Activated naive CD4-positive, alpha-beta T cell treated with anti-CD3 and anti-CD28 coated beads for 36 hours (primary cell): ENCODE measurements at regions not wholly inside any gene's neighbourhood (a gene's known extent, or its start where the extent isn't known, plus 50 kb on each side); places are given as distances from the start of the nearest gene placed in this dataset.

Experiments
- CTCF ChIA-PET: fragments of 350-600 bp; sonication (Branson Sonifier 250); formaldehyde crosslinking; loops from one replicate; lab custom pipeline; 2021; ENCODE audit warnings: antibody characterized with exemption; lab: Charles Lee
- DNase-seq: peaks from one replicate; pipeline ENCODE4 v3.0.0-alpha.2; 2020
- H3K27ac Mint-ChIP-seq: one replicate; pipeline ENCODE4 v1.8.0; 2021; ENCODE audit warnings: mild to moderate bottlenecking, mixed read lengths
- H3K27me3 Mint-ChIP-seq: one replicate; pipeline ENCODE4 v1.8.0; 2021; ENCODE audit warnings: low read depth, mixed read lengths
- H3K36me3 Mint-ChIP-seq: one replicate; pipeline ENCODE4 v1.8.0; 2021; ENCODE audit warnings: low read depth, mixed read lengths
- H3K4me1 Mint-ChIP-seq: one replicate; pipeline ENCODE4 v1.8.0; 2021; ENCODE audit warnings: low read depth, mixed read lengths
- H3K4me3 Mint-ChIP-seq: one replicate; pipeline ENCODE4 v1.8.0; 2021; ENCODE audit warnings: mild to moderate bottlenecking, moderate library complexity, mixed read lengths
- H3K9me3 Mint-ChIP-seq: one replicate; pipeline ENCODE4 v1.8.0; 2021; ENCODE audit warnings: mixed read lengths
- intact Hi-C: fragments of 100-400 bp; cut with micrococcal nuclease; formaldehyde crosslinking; loops from one replicate; pipeline ENCODE4 v1.15.1; 2023

- no peak overlapping the region for H3K27ac Mint-ChIP-seq
- no peaks in the 10 kb centered on the region for H3K36me3 Mint-ChIP-seq
- CTCF ChIA-PET: no interaction called here
- peaks cover 1% of the 10 kb centered on the region for H3K9me3 Mint-ChIP-seq
- H3K4me1 Mint-ChIP-seq: no peaks in the 10 kb centered on the region
- peaks cover 3% of the 10 kb centered on the region for H3K27me3 Mint-ChIP-seq
- DNase-seq: no peak
- intact Hi-C loops: no loop called here
- H3K4me3 Mint-ChIP-seq: no peak overlapping the region
Observed at GRCh38 chr2:104774631-104775030, 79.3 kb upstream of the POU3F3 start.

GRCh38 chr2:104777721-104778120, 76.2 kb upstream of the POU3F3 start:
- no peak for DNase-seq
- no peaks in the 10 kb centered on the region for H3K36me3 Mint-ChIP-seq
- CTCF ChIA-PET: no interaction called here
- H3K27ac Mint-ChIP-seq: no peak overlapping the region
- intact Hi-C loops: no loop called here
- H3K4me1 Mint-ChIP-seq: no peaks in the 10 kb centered on the region
- H3K9me3 Mint-ChIP-seq: no peaks in the 10 kb centered on the region
- no peak overlapping the region for H3K4me3 Mint-ChIP-seq
- H3K27me3 Mint-ChIP-seq: peaks cover 7% of the 10 kb centered on the region

- no peak for DNase-seq
- H3K36me3 Mint-ChIP-seq: no peaks in the 10 kb centered on the region
- no peak overlapping the region for H3K27ac Mint-ChIP-seq
- no peaks in the 10 kb centered on the region for H3K9me3 Mint-ChIP-seq
- CTCF ChIA-PET: interaction anchor here (0.6 kb wide), 1 partner anchor 297 kb away, joined by 5 read pairs; no protein-coding TSS in a partner anchor
- intact Hi-C loops: no loop called here
- H3K27me3 Mint-ChIP-seq: peaks cover 6% of the 10 kb centered on the region
- no peak overlapping the region for H3K4me3 Mint-ChIP-seq
- no peaks in the 10 kb centered on the region for H3K4me1 Mint-ChIP-seq
Observed at GRCh38 chr2:104781151-104781550, 72.8 kb upstream of the POU3F3 start.

GRCh38 chr2:104784264-104784663, 69.7 kb upstream of the POU3F3 start:
- H3K4me3 Mint-ChIP-seq: no peak overlapping the region
- no peaks in the 10 kb centered on the region for H3K9me3 Mint-ChIP-seq
- intact Hi-C loops: no loop called here
- peaks cover 6% of the 10 kb centered on the region for H3K27me3 Mint-ChIP-seq
- no peaks in the 10 kb centered on the region for H3K4me1 Mint-ChIP-seq
- no peaks in the 10 kb centered on the region for H3K36me3 Mint-ChIP-seq
- no peak for DNase-seq
- H3K27ac Mint-ChIP-seq: no peak overlapping the region
- CTCF ChIA-PET: no interaction called here

- Mint-ChIP-seq H3K4me1 (no peaks in the 10 kb centered on the region), H3K36me3 (no peaks in the 10 kb centered on the region), H3K4me3 (no peak overlapping the region), H3K9me3 (no peaks in the 10 kb centered on the region), H3K27me3 (peaks cover 6% of the 10 kb centered on the region), H3K27ac (no peak overlapping the region)
- CTCF ChIA-PET: interaction anchor here (0.6 to 0.7 kb wide), 2 partner anchors 17 to 452 kb away, joined by 3 read pairs; no protein-coding TSS in a partner anchor
- DNase-seq: no peak
- intact Hi-C loops: no loop called here
Observed at GRCh38 chr2:104786204-104786603, 67.7 kb upstream of the POU3F3 start.

- no peak for DNase-seq
- no peaks in the 10 kb centered on the region for H3K9me3 Mint-ChIP-seq
- no peak overlapping the region for H3K27ac Mint-ChIP-seq
- peaks cover 2% of the 10 kb centered on the region for H3K27me3 Mint-ChIP-seq
- H3K4me1 Mint-ChIP-seq: no peaks in the 10 kb centered on the region
- H3K36me3 Mint-ChIP-seq: no peaks in the 10 kb centered on the region
- CTCF ChIA-PET: no interaction called here
- H3K4me3 Mint-ChIP-seq: no peak overlapping the region
- intact Hi-C loops: no loop called here
Observed at GRCh38 chr2:104786821-104787220, 67.1 kb upstream of the POU3F3 start.

- Mint-ChIP-seq H3K36me3 (no peaks in the 10 kb centered on the region), H3K4me3 (no peak overlapping the region), H3K27me3 (peaks cover 2% of the 10 kb centered on the region), H3K9me3 (no peaks in the 10 kb centered on the region), H3K27ac (no peak overlapping the region), H3K4me1 (no peaks in the 10 kb centered on the region)
- CTCF ChIA-PET: no interaction called here
- no peak for DNase-seq
- intact Hi-C loops: no loop called here
Observed at GRCh38 chr2:104787298-104788065, 66.4 kb upstream of the POU3F3 start.

- Mint-ChIP-seq H3K4me1 (no peaks in the 10 kb centered on the region), H3K27ac (no peak overlapping the region), H3K27me3 (peaks cover 6% of the 10 kb centered on the region), H3K4me3 (no peak overlapping the region), H3K9me3 (no peaks in the 10 kb centered on the region), H3K36me3 (no peaks in the 10 kb centered on the region)
- no peak for DNase-seq
- CTCF ChIA-PET: no interaction called here
- intact Hi-C loops: no loop called here
Observed at GRCh38 chr2:104788742-104789455, 65.0 kb upstream of the POU3F3 start.

- DNase-seq: no peak
- Mint-ChIP-seq H3K4me1 (no peaks in the 10 kb centered on the region), H3K27ac (no peak overlapping the region), H3K36me3 (no peaks in the 10 kb centered on the region), H3K9me3 (no peaks in the 10 kb centered on the region), H3K27me3 (peaks cover 5% of the 10 kb centered on the region), H3K4me3 (no peak overlapping the region)
- intact Hi-C loops: no loop called here
- CTCF ChIA-PET: no interaction called here
Observed at GRCh38 chr2:104790100-104790811, 63.7 kb upstream of the POU3F3 start.

GRCh38 chr2:104790901-104791495, 62.9 kb upstream of the POU3F3 start:
- no peak overlapping the region for H3K4me3 Mint-ChIP-seq
- H3K4me1 Mint-ChIP-seq: no peaks in the 10 kb centered on the region
- DNase-seq: no peak
- intact Hi-C loops: no loop called here
- CTCF ChIA-PET: no interaction called here
- H3K9me3 Mint-ChIP-seq: no peaks in the 10 kb centered on the region
- no peaks in the 10 kb centered on the region for H3K36me3 Mint-ChIP-seq
- H3K27ac Mint-ChIP-seq: no peak overlapping the region
- H3K27me3 Mint-ChIP-seq: peaks cover 5% of the 10 kb centered on the region

GRCh38 chr2:104793966-104794365, 59.9 kb upstream of the POU3F3 start:
- CTCF ChIA-PET: no interaction called here

GRCh38 chr2:104794441-104794840, 59.5 kb upstream of the POU3F3 start:
- Mint-ChIP-seq H3K4me1 (no peaks in the 10 kb centered on the region), H3K4me3 (no peak overlapping the region), H3K27me3 (peaks cover 5% of the 10 kb centered on the region), H3K36me3 (no peaks in the 10 kb centered on the region), H3K9me3 (no peaks in the 10 kb centered on the region), H3K27ac (no peak overlapping the region)
- intact Hi-C loops: no loop called here
- CTCF ChIA-PET: interaction anchor here (0.5 kb wide), 1 partner anchor 284 kb away, joined by 3 read pairs; no protein-coding TSS in a partner anchor
- no peak for DNase-seq

More at GRCh38 chr2:104793966-104794365, 59.9 kb upstream of the POU3F3 start:
- intact Hi-C loops: no loop called here
- no peaks in the 10 kb centered on the region for H3K36me3 Mint-ChIP-seq
- H3K27ac Mint-ChIP-seq: no peak overlapping the region
- peaks cover 5% of the 10 kb centered on the region for H3K27me3 Mint-ChIP-seq
- no peaks in the 10 kb centered on the region for H3K9me3 Mint-ChIP-seq
- no peak overlapping the region for H3K4me3 Mint-ChIP-seq
- H3K4me1 Mint-ChIP-seq: no peaks in the 10 kb centered on the region
- no peak for DNase-seq
